Loucy (cell line): ENCODE measurements at regions not wholly inside any gene's neighbourhood (a gene's known extent, or its start where the extent isn't known, plus 50 kb on each side); places are given as distances from the start of the nearest gene placed in this dataset.

ENCODE experiments used
- H2AFZ ChIP-seq: fragments of 200-600 bp; sonication (generic); 2 replicates; pipeline ENCODE4 v1.6.0; 2016; ENCODE audit warnings: antibody characterized with exemption, mild to moderate bottlenecking, low read length, moderate library complexity
- H3F3A ChIP-seq: fragments of 200-600 bp; 2 replicates; pipeline ENCODE4 v1.6.0; 2016; ENCODE audit warnings: antibody characterized with exemption, low read depth, mild to moderate bottlenecking
- H3K27me3 ChIP-seq: fragments of 200-600 bp; sonication (generic); 2 replicates; pipeline ENCODE4 v1.6.1; 2014; ENCODE audit warnings: low read length, mild to moderate bottlenecking; ENCODE audit not compliant: insufficient read depth, poor library complexity, severe bottlenecking
- H3K36me3 ChIP-seq: fragments of 200-600 bp; sonication (generic); 2 replicates; pipeline ENCODE4 v1.6.1; 2016; ENCODE audit warnings: low read length; ENCODE audit not compliant: insufficient read depth
- H3K4me1 ChIP-seq: fragments of 200-600 bp; sonication (generic); 2 replicates; pipeline ENCODE4 v1.5.1; 2014; ENCODE audit warnings: low read length, mild to moderate bottlenecking; ENCODE audit not compliant: insufficient read depth, poor library complexity, severe bottlenecking
- H3K4me2 ChIP-seq: fragments of 200-600 bp; sonication (generic); 2 replicates; pipeline ENCODE4 v1.6.0; 2014; ENCODE audit warnings: antibody characterized with exemption, low read length, low read depth, mild to moderate bottlenecking; ENCODE audit not compliant: poor library complexity, severe bottlenecking
- H3K4me3 ChIP-seq: fragments of 200-600 bp; sonication (generic); 2 replicates; pipeline ENCODE4 v1.5.1; 2014; ENCODE audit warnings: low read length, mild to moderate bottlenecking, mixed read lengths; ENCODE audit not compliant: poor library complexity, severe bottlenecking
- H3K79me2 ChIP-seq: fragments of 200-600 bp; sonication (generic); 2 replicates; pipeline ENCODE4 v1.6.1; 2014; ENCODE audit warnings: low read length; ENCODE audit not compliant: insufficient read depth
- H3K9ac ChIP-seq: fragments of 200-600 bp; sonication (generic); 2 replicates; pipeline ENCODE4 v1.6.0; 2014; ENCODE audit warnings: mild to moderate bottlenecking, low read depth, low read length, moderate library complexity; ENCODE audit not compliant: poor library complexity, severe bottlenecking
- H3K9me2 ChIP-seq: fragments of 200-600 bp; sonication (generic); replicated peaks from 2 replicates; pipeline ENCODE4 v1.6.1; 2016; ENCODE audit warnings: low read depth, low read length, mixed read lengths
- H3K9me3 ChIP-seq: fragments of 200-600 bp; sonication (generic); 2 replicates; pipeline ENCODE4 v1.6.1; 2014; ENCODE audit warnings: mild to moderate bottlenecking, antibody characterized with exemption, low read length, low read depth; ENCODE audit not compliant: insufficient read depth
- H4K20me1 ChIP-seq: fragments of 200-600 bp; sonication (generic); 2 replicates; pipeline ENCODE4 v1.6.0; 2014; ENCODE audit warnings: antibody characterized with exemption, low read length, mild to moderate bottlenecking; ENCODE audit not compliant: insufficient read depth, poor library complexity, severe bottlenecking
- CTCF ChIP-seq: fragments of 200-600 bp; sonication (generic); conservative IDR thresholded peaks from 2 replicates; pipeline ENCODE4 v1.5.1; 2014; ENCODE audit warnings: mild to moderate bottlenecking, antibody characterized with exemption, low read length
- EZH2phosphoT487 ChIP-seq: fragments of 200-600 bp; IDR thresholded peaks from 2 replicates; pipeline ENCODE4 v1.6.1; 2018; ENCODE audit warnings: antibody characterized with exemption, mild to moderate bottlenecking, moderate library complexity, borderline replicate concordance

DNA sequence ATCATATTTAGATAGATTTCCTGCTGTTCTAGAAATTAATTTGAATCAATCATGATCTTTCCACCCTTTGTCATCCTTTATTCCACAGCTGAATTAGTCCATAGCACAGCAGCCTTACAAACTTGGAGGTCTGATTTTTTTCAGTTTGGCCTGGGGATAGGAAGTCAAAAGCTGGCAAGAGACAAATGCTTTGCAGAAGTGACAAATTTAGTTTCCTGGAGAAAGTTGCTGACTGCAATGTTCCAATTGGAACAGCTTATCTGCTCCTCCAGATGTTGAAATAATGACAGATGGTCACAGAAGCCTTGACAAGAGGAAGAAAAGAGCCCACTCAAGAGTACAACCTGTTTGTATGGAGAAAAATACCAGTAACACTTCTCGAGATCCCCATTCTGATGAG, 1276.1 kb upstream of the CDH8 start:
- H3K27me3 ChIP-seq = no peaks in the 10 kb centered on the region
- H3K9me2 ChIP-seq = no peaks in the 10 kb centered on the region
- no peak overlapping the region for H3K9ac ChIP-seq
- H4K20me1 ChIP-seq = no peaks in the 10 kb centered on the region
- H3K4me2 ChIP-seq = no peak overlapping the region
- H3F3A ChIP-seq = no peaks in the 10 kb centered on the region
- no peak overlapping the region for H3K4me3 ChIP-seq
- H3K4me1 ChIP-seq = no peaks in the 10 kb centered on the region
- H3K79me2 ChIP-seq = no peaks in the 10 kb centered on the region
- no peak for TF ChIP-seq CTCF
- no peak for TF ChIP-seq EZH2phosphoT487
- no peaks in the 10 kb centered on the region for H3K36me3 ChIP-seq
- no peaks in the 10 kb centered on the region for H3K9me3 ChIP-seq
- H2AFZ ChIP-seq = no peak overlapping the region

GRCh38 chr16:63311313-63311712, 1275.1 kb upstream of the CDH8 start:
- Histone ChIP-seq H2AFZ (no peak overlapping the region), H3K9ac (no peak overlapping the region), H3K4me2 (no peak overlapping the region), H3K27me3 (no peaks in the 10 kb centered on the region), H3K4me3 (no peak overlapping the region), H4K20me1 (no peaks in the 10 kb centered on the region), H3F3A (no peaks in the 10 kb centered on the region), H3K36me3 (no peaks in the 10 kb centered on the region), H3K4me1 (no peaks in the 10 kb centered on the region), H3K79me2 (no peaks in the 10 kb centered on the region), H3K9me2 (no peaks in the 10 kb centered on the region), H3K9me3 (no peaks in the 10 kb centered on the region)
- TF ChIP-seq EZH2phosphoT487 (no peak), CTCF (no peak)

DNA sequence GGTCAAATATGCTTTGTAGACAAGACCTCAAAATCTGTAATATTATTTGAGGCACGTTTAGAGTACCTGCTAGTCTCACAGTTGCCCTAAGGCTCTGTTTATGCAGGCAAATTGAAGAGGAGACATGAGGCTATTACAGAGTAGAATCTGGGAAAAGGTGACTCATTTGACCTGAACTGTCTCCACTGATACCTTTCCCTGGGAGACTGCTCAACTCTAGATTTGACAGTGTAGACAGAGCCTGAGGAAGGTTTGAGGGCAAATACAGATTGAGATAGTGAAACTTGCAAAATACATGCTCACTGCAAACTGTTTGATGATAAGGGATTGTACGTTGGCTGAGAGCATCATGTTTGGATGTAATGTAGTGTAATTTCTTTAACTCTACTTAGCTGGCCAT, 1266.6 kb upstream of the CDH8 start:
- Histone ChIP-seq H2AFZ (no peak overlapping the region), H3F3A (no peaks in the 10 kb centered on the region), H3K27me3 (no peaks in the 10 kb centered on the region), H3K4me2 (no peak overlapping the region), H3K4me1 (no peaks in the 10 kb centered on the region), H4K20me1 (no peaks in the 10 kb centered on the region), H3K9me2 (no peaks in the 10 kb centered on the region), H3K9ac (no peak overlapping the region), H3K79me2 (no peaks in the 10 kb centered on the region), H3K9me3 (no peaks in the 10 kb centered on the region), H3K36me3 (no peaks in the 10 kb centered on the region), H3K4me3 (no peak overlapping the region)
- TF ChIP-seq EZH2phosphoT487 (no peak), CTCF (no peak)
